GM23248 (cell line): ENCODE measurements at regions not wholly inside any gene's neighbourhood (a gene's known extent, or its start where the extent isn't known, plus 50 kb on each side); places are given as distances from the start of the nearest gene placed in this dataset.

Experiments
- EZH2 ChIP-seq: fragments of 200-600 bp; sonication (generic); IDR thresholded peaks from 2 replicates; pipeline ENCODE4 v1.6.1; 2018; ENCODE audit warnings: antibody characterized with exemption, mild to moderate bottlenecking; ENCODE audit not compliant: insufficient read depth, poor library complexity, severe bottlenecking
- EZH2phosphoT487 ChIP-seq: fragments of 200-600 bp; sonication (generic); IDR thresholded peaks from 2 replicates; pipeline ENCODE4 v1.6.1; 2018; ENCODE audit warnings: antibody characterized with exemption, moderate library complexity, mild to moderate bottlenecking, low read depth; ENCODE audit not compliant: insufficient read depth

- TF ChIP-seq EZH2: no peak
- no peak for TF ChIP-seq EZH2phosphoT487
These were observed 284.4 kb downstream of the SOX11 start for GRCh38 chr2:5976531-5977065.
